HG02884 (cell line): ENCODE measurements at regions not wholly inside any gene's neighbourhood (a gene's known extent, or its start where the extent isn't known, plus 50 kb on each side); places are given as distances from the start of the nearest gene placed in this dataset.

Source experiments
- ATAC-seq: cut with Tn5 transposase; IDR thresholded peaks from one replicate; pipeline ENCODE4 v1.9.1; 2021; ENCODE audit warnings: mild to moderate bottlenecking, moderate library complexity; ENCODE audit not compliant: unreplicated experiment

DNA sequence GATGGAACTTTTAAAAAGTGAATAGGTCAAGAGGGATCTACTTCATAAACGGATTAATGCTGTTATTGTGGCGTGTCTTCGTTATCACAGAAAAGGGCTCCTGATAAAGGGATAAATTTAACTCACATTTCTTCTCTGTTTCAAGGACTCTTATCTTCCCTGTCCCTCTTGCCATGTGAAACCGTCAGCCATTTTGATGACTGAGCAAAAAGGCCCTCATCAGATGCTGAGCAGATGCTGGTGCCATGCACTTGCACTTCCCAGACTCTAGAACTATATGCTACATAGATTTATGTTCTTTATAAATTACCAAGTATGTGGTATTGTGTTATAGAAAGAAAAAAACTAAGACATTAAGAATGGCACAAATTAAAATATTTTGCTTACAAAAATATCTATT lies 1011.8 kb upstream of the GBE1 start:
- ATAC-seq, result no peak

DNA sequence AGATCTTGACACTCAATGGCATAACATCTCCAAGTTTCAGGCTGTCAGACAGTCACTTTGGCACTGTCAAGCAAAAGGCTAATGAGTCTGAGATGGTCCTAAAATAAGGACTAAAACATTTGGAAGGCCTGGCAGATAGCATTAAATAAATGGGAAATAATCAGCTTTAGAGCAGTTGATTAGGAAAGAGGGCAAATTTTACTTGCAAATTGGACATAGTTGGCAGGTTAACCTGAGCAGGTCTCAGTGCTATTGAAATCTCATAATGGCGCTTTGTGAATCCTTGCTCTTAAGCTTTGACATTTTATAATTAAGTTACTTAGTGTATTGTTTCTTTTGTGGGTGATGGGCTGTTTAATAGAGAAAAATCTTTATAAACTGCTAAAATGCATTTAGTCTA lies 1003.1 kb upstream of the GBE1 start:
- ATAC-seq, result no peak

DNA sequence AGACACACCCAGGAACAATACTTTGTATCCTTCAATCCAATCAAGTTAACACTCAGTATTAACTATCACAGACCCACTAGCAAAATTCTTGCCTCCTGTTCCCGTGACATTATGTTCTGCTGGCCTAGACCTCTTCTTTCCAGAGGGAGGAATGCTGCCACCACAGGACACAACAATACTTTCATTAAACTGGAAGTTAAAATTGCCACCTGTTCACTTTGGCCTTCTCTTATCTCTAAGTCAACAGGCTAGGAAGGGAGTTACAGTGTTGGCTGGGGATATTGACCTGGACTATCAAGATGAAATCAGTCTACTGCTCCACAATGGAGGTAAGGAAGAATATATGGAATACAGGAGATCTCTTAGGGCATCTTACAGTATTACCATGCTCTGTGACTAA lies 1000.4 kb upstream of the GBE1 start:
- no peak for ATAC-seq

DNA sequence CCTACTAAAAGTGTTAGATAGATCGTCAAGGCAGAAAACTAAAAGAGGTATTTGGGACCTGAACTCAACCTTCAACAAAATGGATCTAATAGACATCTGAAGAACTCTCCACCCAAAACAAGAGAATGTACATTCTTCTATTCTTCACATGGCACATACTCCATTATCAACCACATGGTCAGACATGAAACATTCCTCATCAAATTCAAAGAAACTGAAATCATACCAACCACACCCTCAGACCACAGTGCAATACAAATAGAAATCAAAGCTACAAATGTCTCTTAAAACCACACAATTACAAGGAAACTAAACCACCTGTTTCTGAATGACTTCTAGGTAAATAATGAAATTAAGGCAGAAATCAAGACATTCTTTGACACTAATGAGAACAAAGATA lies 984.1 kb upstream of the GBE1 start:
- no peak for ATAC-seq

DNA sequence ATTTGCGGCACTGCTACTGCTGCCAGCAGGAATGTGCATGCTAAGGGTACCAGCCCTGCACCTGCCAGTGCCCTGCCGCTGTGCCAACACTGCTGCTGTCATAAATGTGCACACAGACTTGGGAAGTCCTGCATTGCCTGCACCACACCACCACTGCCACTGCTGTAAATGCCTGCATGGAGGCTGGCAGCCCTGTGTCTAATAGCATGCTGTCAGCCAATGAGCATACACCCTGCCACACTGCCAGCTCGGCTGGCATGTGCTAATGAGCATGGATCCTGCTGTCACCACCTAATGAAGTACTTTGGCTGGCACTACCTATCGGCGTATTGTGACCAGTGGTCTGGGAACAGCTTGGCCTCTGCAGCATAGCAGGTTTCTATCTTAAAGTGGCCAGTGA lies 981.8 kb upstream of the GBE1 start:
- ATAC-seq, result no peak

DNA sequence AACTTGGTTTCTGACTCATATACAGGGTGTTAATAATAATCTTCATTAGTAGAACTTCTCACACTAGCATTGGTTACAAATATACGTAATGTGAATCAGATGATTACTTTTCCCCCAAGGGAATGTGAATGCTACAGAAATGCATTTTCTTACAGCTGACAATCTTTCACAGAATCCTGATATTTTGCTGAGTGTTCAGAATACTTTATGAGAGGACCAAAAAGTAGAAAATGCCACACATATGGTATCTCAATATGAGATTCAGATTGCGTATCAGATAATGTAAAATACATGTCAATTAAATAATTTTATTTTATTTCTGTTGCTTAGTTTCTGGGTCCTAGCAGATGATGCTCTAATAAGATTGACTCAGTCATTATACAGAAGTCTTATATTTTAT lies 979.9 kb upstream of the GBE1 start:
- ATAC-seq, result no peak

DNA sequence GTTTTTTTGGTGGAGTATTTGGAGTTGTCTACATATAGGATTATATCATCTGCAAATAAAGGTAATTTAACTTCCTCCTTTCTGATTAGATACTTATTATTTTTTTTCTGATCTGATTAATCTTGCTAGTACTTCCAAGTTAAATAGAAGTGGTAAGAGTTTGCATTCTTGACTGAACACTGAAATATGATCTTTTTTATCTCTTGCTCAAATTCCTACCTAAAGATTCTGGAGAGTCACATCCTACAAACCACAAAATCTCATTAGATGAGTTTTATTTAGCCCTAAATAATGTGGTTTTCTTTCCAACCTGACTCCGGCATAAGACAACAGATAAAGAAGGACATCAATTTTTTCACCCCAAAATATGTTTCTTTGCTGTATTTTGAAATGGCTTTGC lies 977.9 kb upstream of the GBE1 start:
- no peak for ATAC-seq

DNA sequence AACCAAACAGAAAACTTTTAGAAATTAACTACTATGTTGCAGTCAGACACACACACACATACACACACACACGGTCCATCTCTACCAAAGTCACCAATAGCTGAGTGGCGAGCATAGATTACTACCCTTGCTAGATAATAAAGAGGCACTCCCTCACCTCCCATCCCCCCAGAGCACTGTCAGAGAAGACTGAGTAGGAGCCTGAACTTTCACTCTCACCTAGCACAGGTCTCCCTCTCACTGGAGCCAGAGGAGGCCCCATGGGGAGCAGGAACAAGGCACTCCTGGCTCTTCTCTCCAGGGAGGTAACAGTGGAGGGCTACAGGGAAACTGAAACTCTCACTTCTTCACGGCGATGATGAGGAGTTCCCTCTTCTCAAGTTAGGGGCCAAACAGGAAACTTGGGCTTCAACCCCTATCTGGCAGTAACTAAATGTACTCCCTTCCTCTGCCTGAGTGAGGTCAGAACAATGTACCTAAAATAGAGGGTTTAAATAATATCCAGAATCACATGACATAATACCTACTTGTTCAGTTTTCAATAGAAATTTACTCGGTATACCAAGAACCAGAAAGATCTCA lies 975.3 kb upstream of the GBE1 start:
- no peak for ATAC-seq

DNA sequence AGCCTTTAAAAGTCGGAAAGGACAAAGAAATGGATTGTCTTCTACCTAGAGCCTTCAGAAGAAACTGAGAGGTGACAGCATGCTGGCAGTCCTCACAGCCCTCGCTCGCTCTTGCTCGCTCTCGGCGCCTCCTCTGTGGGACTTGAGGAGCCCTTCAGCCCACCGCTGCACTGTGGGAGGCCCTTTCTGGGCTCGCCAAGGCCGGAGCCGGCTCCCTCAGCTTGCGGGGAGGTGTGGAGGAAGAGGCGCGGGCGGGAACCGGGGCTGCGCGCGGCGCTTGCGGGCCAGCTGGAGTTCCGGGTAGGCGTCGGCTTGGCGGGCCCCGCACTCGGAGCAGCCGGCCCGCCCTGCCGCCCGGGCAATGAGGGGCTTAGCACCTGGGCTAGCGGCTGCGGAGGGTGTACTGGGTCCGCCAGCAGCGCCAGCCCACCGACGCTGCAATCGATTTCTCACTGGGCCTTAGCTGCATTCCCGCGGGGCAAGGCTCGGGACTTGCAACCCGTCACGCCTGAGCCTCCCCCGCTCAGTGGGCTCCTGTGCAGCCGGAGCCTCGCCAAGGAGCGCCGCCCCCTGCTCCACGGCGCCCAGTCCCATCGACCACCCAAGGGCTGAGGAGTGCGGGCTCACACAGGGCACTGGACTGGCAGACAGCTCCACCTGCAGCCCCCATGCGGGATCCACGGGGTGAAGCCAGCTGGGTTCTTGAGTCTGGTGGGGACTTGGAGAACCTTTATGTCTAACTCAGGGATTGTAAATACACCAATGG lies 953.8 kb upstream of the GBE1 start:
- ATAC-seq, result no peak

DNA sequence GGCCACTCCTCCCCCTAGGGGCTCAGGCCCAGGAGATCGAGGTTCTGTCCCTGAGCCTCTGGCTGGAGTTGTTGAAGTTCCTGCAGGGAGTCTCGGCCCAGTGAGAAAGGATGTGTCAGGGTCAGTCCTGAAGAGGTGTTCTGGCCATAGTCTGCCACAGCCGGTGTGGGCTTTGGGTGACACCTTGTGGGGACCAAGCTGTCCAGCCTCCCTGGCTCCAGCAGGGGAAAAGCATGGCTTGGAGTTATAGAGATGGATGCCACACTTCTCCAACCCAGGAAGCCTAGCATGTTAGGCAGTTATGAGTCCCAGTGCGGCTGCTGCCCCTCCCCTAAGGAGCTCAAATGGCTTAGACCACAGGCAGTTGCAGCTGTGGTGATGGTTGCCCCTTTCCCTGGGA lies 945.6 kb upstream of the GBE1 start:
- ATAC-seq, result no peak

DNA sequence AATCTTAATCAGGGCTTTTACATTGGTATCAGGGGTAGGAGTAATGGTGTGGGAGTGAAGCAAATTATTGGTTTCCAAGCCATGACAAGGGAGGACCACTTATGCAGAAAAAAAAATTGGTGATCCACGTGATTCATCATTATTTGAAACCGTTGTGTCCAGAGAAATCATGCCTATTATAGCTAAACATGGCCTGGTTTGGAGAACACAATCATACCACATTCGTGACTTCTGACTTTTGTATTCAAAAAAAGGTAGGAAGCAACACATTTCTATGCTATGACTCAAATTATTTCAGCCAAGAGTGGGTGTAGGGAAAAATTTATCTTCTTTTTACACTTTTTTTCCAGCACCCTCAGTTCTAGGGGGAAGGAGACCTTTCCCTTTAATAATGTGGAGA lies 924.3 kb upstream of the GBE1 start:
- no peak for ATAC-seq

DNA sequence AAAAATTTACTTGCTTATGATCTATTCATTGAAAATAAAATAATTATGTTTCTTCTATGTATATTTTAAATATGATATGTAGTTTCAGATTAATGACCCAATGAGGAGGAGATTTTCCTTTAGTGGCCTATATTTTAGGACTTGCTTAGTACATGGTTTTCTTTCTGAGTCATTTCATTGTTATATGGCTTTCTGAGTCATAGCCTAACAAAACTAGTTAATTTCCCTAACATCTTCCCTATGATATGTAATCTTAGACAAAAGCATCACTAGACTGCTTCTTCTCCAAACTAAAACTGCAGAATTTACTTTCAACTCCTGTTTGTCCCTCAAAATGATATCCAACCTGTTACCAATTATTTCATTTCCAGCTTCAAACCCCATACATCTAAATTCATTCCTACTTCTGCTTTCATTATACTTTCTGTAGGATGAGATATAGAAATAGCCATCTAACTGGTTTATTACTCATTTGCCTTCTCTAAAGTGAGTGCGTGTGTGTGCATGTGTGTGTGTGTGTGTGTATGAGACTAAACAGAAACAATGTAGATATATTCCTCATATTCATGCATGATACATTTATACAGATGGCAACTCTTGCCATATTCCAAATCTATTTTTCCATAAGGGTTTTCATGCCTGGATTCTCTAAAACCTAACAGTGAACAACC lies 915.0 kb upstream of the GBE1 start:
- ATAC-seq, result no peak

DNA sequence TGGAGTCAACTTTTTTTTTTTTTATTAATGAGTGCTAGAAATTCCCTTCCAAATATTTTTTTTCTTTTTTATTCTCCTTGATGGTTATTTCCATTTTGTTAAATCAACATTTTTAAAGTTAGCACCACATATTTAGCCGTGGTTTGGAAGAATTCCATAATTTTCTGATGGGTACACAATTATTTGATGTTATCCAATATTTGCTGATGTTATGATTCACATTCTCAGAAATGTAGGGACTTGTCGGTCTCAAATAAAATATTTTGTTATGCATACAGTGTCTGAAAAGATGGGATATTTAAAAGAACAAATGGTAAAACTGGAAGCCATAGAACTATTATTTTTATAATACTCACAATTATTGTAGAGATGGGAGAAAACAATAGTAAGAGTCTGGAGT lies 911.5 kb upstream of the GBE1 start:
- no peak for ATAC-seq

DNA sequence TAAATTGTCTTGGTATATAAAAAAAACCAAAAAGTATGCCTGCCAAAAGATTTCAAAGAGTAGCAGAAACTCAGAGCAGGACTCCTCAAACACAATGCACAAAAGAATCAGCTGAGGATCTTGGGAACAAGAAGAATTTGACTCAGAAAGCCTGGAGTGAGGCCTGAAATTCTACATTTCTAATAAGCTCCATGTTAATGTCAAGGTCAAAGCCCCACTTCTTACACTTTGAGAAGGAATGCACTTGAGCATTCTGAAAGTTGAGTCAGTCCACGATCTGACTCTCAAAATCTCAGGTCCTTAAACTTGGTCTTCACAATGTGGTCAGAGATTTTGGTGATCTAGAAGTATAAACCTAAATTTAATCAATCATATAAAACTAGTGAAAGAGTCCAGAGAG lies 910.0 kb upstream of the GBE1 start:
- no peak for ATAC-seq

DNA sequence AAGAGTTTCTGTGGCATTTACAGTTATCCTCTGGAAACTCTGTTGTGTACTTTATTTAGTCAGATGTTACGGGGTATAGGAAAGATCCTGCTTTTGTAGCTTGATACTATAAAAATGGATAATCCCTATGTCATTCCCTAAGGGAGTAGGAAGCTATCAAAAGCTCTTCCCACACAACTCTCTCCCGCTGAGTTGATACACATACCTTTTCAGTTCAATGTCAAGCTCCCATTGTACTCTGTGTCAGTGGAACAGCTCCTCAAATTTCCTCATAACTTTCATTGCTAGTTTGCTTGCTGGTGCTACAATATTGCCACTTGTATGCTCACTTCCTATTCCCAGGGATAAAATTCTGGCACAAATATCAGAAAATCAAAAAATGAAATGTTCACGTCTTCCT lies 893.3 kb upstream of the GBE1 start:
- no peak for ATAC-seq

DNA sequence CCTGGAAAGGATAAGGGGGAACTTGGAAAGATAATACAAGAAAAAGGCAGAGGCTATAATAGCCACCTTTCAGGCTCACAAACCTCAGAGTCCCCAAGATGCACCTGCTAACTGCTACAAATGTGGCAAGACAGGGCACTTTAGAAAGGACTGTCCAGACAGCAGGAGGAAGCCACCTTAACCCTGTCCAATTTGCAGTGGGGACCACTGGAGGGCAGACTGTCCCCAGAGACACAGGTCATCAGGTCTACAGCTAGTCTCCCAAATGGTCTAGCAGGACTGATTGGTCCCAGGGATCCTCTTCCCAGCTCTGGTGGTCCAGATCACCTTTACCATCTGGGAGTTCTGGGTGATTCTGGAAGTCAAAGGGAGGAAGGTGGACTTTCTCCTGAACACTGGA lies 882.5 kb upstream of the GBE1 start:
- ATAC-seq, result no peak

DNA sequence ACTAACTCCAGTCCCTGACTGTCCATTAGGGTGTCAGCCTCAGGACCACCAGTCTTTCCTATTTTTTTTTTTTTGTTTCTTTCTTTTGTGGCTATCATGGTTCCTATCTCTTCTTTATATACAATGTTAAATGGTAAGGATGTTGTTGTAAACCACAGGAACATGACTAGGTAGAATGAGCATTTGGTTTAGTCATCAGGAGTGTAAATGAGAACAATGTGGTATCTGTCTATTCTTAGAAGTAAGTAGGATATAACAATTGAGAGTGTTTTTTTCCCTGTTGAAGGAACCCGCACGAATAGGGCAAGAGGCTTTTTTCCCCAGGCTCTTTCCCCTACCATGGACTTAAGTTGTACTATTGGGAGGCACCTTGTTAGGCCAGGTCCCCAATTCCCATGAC lies 880.3 kb upstream of the GBE1 start:
- no peak for ATAC-seq

DNA sequence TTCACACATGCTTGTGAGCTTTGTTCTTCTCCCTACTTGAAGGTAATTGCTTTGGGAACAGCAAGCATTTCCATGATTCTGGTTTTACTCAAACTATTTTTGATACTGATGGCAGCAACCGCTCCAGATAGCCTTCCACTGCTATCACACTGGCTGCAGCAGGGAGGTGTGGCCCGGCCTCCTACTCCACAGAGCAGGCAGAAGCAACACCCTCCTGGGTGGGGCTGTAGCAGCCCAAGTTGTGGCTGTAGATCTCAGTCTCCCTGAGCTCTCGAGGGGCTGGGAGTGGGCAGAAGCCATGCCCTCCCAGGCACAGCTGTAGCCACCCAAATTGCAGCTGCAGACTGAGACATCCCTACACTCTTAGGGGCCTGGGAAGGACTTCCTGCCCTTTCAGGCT lies 878.8 kb upstream of the GBE1 start:
- no peak for ATAC-seq

DNA sequence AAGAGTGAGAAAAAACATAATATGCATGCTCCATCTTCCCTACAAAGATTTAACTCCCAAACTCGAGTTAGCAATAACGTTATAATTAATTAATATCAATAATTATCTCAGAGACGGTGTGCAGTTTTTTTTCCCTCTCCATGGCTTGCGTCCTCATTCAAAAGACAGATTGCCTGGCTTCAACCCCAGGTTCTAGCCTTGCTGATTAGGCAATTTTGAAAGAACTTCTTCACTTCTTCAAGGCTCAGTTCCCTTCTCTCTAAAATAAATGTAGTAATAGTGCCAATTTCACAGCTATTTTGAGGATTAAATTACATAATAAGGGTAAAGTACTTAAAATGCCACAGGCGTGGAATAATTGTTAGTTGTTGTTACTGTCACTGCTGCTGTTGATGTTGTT lies 876.1 kb upstream of the GBE1 start:
- no peak for ATAC-seq

DNA sequence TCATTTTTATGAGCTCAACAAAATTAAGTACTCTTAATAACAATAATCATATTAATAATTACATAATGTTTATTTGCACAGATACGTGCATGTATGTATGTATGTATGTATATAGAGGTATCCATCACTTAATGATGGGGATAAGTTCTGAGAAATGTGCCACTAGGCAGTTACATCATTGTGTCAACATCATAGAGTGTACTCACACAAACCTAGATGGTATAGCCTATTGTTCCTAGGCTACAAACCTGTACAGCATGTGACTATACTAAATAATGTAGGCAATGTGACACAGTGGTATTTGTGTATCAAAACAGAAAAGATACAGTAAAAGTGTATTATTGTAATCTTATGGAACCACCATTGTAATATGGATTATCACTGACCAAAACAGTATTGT lies 874.7 kb upstream of the GBE1 start:
- ATAC-seq, result no peak

DNA sequence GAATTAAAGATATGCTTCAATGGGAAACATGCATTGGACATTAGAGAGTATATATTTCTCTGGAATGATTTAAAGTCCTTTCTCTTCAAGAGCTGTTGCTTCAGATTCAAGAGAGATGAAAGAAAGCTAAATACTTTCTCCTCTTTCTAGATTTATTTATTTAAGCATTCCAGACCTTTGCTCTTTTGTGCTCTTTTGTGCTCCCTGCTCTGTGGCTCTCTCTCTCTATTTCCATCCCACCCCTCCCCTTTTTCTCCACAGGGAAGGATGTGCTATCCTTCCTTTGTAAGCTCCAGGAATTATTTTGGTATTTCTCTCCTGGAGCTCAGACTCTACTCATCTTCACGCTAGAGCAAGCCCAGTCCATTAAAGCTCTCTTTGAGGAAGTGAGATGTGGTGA lies 871.9 kb upstream of the GBE1 start:
- no peak for ATAC-seq

DNA sequence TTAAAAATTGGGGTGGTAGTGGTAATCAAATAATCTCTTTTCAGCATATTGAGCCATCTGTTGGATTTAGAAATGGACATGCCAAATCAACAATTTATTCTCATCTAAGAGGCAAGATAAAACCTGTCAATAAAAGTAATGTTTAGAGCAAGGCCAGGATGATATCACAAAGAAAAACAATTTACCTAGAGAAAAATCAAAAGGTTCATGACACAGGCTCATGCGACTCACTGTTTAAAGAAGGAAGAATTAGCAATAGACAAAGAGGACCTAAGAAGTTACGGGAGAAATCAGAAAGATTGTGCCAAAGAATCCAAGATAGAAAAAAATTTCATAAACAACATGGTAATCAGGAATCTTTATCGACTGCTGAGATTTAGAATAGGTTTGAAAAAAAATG lies 868.5 kb upstream of the GBE1 start:
- ATAC-seq, result no peak
